Epidermal melanocyte (primary cell): ENCODE measurements at regions not wholly inside any gene's neighbourhood (a gene's known extent, or its start where the extent isn't known, plus 50 kb on each side); places are given as distances from the start of the nearest gene placed in this dataset.

Experiments
- DNase-seq: peaks from one replicate; pipeline ENCODE4 v3.0.0; 2011; ENCODE audit warnings: low spot score; ENCODE audit not compliant: insufficient read length

DNA sequence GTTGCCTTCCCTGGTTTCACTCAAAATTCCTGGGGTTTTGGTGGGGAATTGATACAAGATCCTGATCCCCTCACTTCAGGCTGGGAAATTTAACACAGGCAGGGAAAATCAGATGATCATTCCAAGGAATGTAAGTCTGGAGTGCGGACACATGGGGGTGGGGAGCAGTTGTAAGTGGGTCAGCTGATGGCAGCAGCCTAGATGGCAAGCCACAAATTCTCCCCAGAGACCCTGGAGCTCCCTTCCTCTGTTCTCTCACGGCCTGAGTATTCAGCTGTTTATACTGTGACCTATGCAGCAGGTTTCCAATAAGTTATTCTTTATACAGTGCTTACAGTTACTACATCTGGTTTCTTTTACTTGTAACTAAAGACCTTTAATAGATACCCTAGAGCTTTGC lies 144.9 kb downstream of the SH3BGRL2 start:
- DNase-seq = no peak

DNA sequence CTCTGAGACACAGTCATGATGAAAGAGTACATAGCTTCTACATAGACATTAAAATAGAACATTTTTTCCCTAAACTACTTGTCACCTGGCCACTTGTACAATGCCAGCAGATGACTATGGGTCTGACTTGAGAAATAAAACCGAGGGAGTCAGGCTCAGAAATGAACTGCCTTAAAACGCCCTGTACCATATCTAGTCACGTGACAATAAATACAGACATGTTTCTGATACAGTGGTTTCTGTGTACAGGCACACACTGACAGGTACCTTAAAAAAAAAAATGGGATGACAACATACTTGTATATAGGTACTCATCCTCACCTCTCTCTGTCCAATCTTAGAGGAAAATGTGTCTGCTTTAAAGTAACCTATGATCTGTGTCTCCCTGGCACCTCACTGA lies 144.1 kb downstream of the SH3BGRL2 start:
- no peak for DNase-seq

GRCh38 chr6:79764747-79765146 lies 133.6 kb downstream of the SH3BGRL2 start:
- DNase-seq = no peak

DNA sequence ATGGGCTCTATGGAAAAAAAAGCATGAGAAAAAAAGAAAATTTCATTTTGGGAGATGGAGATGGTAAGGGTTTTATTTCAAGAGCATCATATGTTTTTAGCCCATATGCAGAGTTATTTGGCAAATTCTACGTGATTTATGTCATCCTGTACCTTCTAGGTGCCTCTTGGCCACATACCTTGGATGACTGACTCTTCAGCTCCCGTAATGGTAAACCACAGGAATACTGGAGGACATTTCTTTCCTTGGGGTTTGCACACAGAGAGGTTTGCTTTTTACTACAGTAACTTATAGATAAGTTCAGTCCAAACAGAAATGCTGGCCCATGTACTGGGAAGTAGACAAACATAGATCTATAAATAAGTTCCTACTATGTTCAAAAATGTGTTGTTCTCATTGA lies 132.2 kb downstream of the SH3BGRL2 start:
- DNase-seq = no peak

- DNase-seq = no peak
These were observed 131.2 kb downstream of the SH3BGRL2 start for GRCh38 chr6:79762370-79762769.

DNA sequence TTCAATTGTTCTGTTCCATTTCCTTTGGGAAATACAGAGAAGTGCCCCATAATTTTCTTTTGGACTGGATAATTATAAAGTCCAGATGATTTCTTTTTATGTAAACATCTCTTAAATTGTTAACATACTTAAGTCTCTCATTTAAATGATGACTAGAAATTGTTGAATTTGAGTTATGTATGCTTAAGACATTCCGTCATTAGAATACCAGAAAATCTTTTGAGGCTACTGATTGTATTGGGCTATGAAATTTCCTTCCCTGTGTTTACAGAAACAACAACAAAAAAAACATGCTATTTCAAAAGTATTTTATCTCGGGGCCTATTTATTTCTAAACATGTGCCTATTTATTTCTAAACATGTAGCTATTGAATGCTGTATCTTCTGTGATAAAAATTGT lies 125.4 kb downstream of the SH3BGRL2 start:
- no peak for DNase-seq

GRCh38 chr6:79755967-79756366 lies 124.8 kb downstream of the SH3BGRL2 start:
- DNase-seq = no peak
